GM19467 (cell line): ENCODE measurements at regions not wholly inside any gene's neighbourhood (a gene's known extent, or its start where the extent isn't known, plus 50 kb on each side); places are given as distances from the start of the nearest gene placed in this dataset.
"Not testable (repeated sequence)": the region's sequence is repeated elsewhere in the genome, so short reads cannot be mapped to it uniquely, and the experiment has no call there.

ENCODE experiments used
- ATAC-seq: cut with Tn5 transposase; IDR thresholded peaks from one replicate; pipeline ENCODE4 v1.9.1; 2021; ENCODE audit warnings: mild to moderate bottlenecking, moderate library complexity; ENCODE audit not compliant: unreplicated experiment

DNA sequence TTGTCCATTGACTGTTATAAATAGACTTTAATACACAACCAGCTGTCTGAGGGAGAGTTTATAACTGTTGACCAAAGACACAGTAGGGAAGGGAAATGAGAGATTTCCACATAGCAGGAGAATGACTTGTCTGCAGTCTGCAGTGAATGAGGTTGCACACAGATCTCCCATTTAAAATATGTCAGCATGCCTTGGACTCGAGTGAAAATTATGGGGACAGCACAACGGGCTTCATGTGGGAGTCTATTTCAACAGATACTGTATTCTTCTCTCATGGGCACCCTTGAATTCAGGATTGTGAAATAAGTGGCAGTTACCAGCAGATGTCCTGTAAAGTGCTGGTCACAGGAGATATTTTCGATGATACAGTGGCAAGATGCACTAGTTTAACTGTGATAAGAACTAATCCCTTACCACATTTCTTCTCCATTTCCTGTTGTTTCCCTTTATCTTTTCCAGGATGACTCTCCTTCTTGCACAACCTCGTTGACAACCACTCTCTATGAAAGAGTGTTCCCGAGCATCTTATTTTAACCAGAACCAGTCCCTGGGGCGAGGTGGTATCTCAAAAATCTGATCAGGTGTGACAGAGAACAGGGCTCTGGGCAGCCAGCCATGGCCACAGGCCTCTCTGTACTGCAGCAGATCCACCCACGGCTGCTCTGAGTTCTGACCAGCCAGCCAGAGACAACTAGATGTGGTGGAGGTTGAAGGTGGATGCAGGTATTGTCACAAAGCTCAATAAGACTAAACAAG lies 51.5 kb upstream of the MAP3K1 start:
- no peak for ATAC-seq

- ATAC-seq = no peak
These were observed 52.2 kb upstream of the MAP3K1 start for GRCh38 chr5:56763182-56763581.

DNA sequence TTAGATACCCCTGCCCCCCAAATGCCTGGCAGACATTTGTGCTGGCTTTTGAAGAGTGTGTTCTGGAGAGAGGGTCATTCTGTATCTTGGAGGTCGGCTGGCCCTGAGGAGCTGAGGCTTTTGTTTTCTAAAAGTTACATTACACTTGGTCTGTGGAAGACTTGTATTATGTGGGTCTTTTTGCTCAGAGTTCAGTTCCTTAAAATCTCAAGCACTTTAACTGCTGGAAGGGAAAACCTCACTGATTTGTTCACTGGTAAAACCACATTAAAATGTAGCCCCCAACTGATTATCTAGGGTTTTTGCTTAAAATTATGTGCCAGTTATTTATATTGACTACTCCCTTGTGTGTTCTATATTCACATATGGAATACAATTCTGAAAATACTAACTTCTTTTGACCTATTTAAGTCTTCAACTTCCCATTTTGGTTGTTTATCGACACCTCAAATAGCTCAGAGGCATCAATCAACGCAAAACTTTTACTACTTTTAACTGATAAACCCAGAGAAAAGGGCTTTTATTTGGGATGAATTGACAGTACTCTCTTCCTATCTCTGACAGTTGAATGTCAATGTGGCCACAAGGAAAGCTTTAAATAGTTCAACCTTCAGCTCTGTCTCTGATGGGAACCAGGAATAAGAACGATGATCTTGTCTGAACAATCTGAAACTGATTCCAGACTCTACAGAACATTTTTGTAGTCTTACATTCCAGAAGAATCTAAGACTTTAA lies 54.0 kb upstream of the MAP3K1 start:
- ATAC-seq = no peak

- ATAC-seq = no peak
These were observed 54.6 kb upstream of the MAP3K1 start for GRCh38 chr5:56760723-56761122.

DNA sequence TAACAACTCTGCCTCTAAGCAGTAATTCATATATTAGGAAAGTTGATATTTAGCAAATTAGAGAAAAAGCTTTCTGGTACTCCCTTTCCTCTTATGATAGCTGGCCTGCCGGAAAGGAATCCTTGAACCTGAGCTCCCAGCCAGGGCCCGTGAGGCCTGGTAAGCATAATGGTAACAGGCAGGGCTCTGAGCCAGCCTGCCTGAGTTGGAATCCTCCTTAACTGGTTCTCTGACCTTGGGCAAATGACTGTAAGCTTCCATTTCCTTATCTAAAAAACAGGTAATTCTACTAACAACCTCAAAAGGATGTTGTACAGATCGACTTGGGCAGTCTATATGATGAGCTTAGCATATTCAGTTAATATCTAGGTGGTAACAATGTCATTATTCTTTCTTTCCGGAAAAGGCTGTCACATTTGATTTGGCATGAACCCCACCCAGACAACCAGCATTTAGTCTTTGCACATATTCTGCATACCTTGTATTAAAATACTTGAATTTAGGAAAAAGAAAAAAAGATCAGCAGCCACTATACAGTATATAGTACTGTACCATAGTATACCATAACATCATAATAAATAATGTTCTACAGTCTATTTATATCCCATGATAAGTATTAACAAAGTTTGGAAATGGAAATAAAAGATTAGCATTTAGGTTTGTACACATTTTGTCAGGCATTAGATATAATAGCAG lies 55.7 kb upstream of the MAP3K1 start:
- ATAC-seq = no peak

DNA sequence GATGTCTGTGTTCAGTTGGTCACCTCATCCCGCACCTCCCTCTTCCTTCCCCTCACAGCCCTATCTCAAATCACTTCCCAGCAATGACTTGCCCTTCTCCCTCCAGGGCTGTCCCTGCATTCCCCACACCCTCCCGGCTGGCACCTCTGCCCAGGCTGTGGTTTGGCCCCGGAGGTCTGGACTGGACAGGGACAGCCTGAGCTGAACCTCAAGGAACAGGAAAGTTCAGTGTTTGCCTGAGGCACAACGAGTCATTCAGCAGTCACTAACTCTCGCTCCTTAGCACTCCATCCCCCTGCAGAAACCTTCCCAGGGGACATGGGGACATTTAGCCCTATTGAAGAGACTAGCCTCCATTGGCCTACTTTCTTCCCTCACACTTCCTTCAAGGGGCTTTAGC lies 58.3 kb upstream of the MAP3K1 start:
- no peak for ATAC-seq

DNA sequence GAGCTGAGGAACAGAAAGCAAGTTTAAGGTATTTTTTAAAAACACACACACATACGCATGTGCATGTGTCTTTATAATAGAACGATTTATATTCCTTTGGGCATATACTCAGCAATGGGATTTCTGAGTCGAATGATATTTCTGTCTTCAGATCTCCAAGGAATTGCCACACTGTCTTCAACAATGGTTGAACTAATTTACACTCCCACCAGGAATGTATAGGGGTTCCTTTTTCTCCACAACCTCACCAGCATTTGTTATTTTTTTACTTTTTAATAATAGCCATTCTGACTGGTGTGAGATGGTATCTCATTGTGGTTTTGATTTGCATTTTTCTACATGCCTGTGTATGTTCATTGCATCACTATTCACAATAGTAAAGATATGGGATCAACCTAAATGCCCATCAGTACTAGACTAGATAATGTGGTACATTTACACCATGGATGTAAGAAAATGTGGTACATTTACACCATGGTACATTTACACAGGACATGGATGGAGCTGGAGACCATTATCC lies 60.3 kb upstream of the MAP3K1 start:
- no peak for ATAC-seq

GRCh38 chr5:56753588-56753987 lies 61.8 kb upstream of the MAP3K1 start:
- not testable (repeated sequence) for ATAC-seq

- ATAC-seq = no peak
These were observed 63.6 kb upstream of the MAP3K1 start for GRCh38 chr5:56751572-56752313.

- ATAC-seq = no peak
These were observed 65.5 kb upstream of the MAP3K1 start for GRCh38 chr5:56749842-56750241.

GRCh38 chr5:56746553-56747339 lies 68.6 kb upstream of the MAP3K1 start:
- ATAC-seq = no peak

DNA sequence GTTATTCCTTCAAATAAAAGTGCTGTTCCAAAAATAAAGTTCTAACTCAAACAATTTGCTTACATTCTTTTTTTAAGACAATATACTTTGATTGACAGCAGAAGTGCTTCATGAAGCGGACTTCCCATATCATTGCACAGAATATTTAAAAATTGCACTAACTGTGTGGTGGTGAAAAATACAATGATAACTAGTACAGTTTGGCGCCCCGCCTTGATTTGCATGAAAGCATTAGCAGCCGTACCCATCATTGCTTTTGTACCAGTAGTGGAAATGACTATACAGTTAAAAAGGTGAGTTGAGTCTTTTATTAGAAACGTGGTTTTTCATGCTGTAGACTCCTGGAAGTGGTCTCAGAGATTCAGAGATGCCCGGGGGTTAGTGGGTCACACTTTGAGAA lies 69.5 kb upstream of the MAP3K1 start:
- ATAC-seq = no peak

- no peak for ATAC-seq
These were observed 74.5 kb upstream of the MAP3K1 start for GRCh38 chr5:56740868-56741267.

GRCh38 chr5:56739990-56740389 lies 75.4 kb upstream of the MAP3K1 start:
- ATAC-seq = no peak

GRCh38 chr5:56737951-56738606 lies 77.3 kb upstream of the MAP3K1 start:
- no peak for ATAC-seq

DNA sequence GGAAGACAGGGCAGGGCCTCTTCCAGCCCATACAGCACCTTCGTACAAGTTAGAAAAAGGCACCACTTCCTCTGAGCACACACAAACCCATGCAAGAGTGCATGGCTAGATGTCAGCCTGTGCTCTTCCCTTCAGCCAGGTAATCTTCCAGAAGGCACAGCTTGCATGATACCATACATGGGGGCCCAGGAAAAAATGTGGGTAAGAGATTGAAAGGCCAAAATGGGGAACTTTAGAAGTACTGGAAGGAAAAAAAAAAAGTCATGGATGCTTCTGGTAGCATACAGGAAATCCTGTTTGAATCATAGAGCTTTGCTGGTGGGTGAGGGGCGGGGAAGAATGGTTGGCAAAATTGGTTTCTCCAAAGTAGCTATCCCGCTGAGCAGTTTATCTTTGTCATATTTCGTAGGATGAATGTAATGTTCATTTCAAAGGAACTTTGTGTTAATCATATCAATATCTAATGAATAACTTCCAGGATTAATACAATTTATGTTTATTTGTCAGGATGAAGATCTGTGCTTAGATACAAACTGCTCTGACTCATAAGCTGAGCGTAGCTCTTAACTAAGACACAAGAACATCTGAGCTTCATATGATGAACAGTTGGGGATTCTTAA lies 78.2 kb upstream of the MAP3K1 start:
- ATAC-seq = no peak

GRCh38 chr5:56735849-56736641 lies 79.3 kb upstream of the MAP3K1 start:
- no peak for ATAC-seq

DNA sequence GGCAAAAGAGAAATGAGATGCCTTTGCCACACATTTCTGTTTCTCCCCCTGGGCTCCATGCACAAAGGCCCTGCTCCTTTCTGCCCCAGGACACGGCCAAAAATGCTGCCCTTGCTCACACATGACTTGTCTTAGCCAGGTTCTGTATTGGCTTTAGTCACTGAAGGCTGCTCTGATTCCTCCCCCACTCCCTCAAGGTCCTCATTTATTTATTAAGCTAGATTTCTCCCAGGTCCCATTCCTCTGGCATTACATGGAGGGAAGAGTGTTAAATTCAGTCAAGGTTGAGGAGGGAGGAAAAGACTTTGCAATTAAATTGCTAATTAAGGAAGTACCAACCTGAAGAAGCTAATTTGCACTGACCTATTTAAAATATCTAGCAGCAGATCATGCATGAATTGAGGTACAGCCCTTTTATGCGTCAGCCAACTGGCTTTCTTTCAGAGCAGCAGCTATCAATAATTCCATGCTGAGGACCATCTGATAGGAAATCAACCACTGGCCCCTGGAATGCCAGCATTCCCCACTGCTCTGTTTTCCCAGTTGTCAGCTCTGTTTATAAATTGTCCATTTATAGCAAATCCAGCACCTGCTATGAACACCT lies 81.2 kb upstream of the MAP3K1 start:
- ATAC-seq = no peak
